ENCODE measurements at regions not wholly inside any gene's neighbourhood (a gene's known extent, or its start where the extent isn't known, plus 50 kb on each side); places are given as distances from the start of the nearest gene placed in this dataset.

GRCh38 chr18:67926929-67927864, 410.7 kb upstream of the DSEL start:
- no peak for DNase-seq
- no TSS peak for BruUV-seq (replicated peaks)
- intact Hi-C loops (cut with micrococcal nuclease; ENCODE audit: unreplicated experiment) = no loop called here

GRCh38 chr18:67924656-67925055, 408.1 kb upstream of the DSEL start:
- no peak for DNase-seq
- Mint-ChIP-seq H3K4me3 (ENCODE audit: low read depth, unreplicated experiment) (no peak overlapping the region), H3K27ac (ENCODE audit: unreplicated experiment) (no peak overlapping the region), H3K9me3 (ENCODE audit: low read depth, unreplicated experiment) (peaks cover 2% of the 10 kb centered on the region), H3K4me1 (ENCODE audit: low read depth, unreplicated experiment) (no peaks in the 10 kb centered on the region), H3K27me3 (ENCODE audit: unreplicated experiment) (no peaks in the 10 kb centered on the region), H3K36me3 (ENCODE audit: insufficient read depth, unreplicated experiment) (no peaks in the 10 kb centered on the region)
- CTCF ChIA-PET = no interaction called here
- TF ChIP-seq CTCF (IDR thresholded peaks at IDR 0.05; ENCODE audit: unreplicated experiment) = no peak
- BruUV-seq (replicated peaks) = no TSS peak
- intact Hi-C loops (cut with micrococcal nuclease; ENCODE audit: unreplicated experiment) = no loop called here

More at GRCh38 chr18:67926929-67927864, 410.7 kb upstream of the DSEL start:
- Mint-ChIP-seq H3K27me3 (ENCODE audit: unreplicated experiment) (no peaks in the 10 kb centered on the region), H3K9me3 (ENCODE audit: low read depth, unreplicated experiment) (no peaks in the 10 kb centered on the region), H3K4me1 (ENCODE audit: low read depth, unreplicated experiment) (no peaks in the 10 kb centered on the region), H3K27ac (ENCODE audit: unreplicated experiment) (no peak overlapping the region), H3K36me3 (ENCODE audit: insufficient read depth, unreplicated experiment) (no peaks in the 10 kb centered on the region), H3K4me3 (ENCODE audit: low read depth, unreplicated experiment) (no peak overlapping the region)
- CTCF ChIA-PET = no interaction called here
- no peak for TF ChIP-seq CTCF (IDR thresholded peaks at IDR 0.05; ENCODE audit: unreplicated experiment)

GRCh38 chr18:67919316-67919715, 402.8 kb upstream of the DSEL start:
- H3K4me1 Mint-ChIP-seq (ENCODE audit: low read depth, unreplicated experiment) = no peaks in the 10 kb centered on the region
- TF ChIP-seq CTCF (IDR thresholded peaks at IDR 0.05; ENCODE audit: unreplicated experiment) = no peak
- H3K27ac Mint-ChIP-seq (ENCODE audit: unreplicated experiment) = no peak overlapping the region
- no peak overlapping the region for H3K4me3 Mint-ChIP-seq (ENCODE audit: low read depth, unreplicated experiment)
- peaks cover 2% of the 10 kb centered on the region for H3K9me3 Mint-ChIP-seq (ENCODE audit: low read depth, unreplicated experiment)
- intact Hi-C loops (cut with micrococcal nuclease; ENCODE audit: unreplicated experiment) = no loop called here
- no peaks in the 10 kb centered on the region for H3K36me3 Mint-ChIP-seq (ENCODE audit: insufficient read depth, unreplicated experiment)
- DNase-seq = no peak
- no TSS peak for BruUV-seq (replicated peaks)
- H3K27me3 Mint-ChIP-seq (ENCODE audit: unreplicated experiment) = no peaks in the 10 kb centered on the region
- CTCF ChIA-PET = no interaction called here

- intact Hi-C loops (cut with micrococcal nuclease; ENCODE audit: unreplicated experiment) = no loop called here
- TF ChIP-seq CTCF (IDR thresholded peaks at IDR 0.05; ENCODE audit: unreplicated experiment) = no peak
- CTCF ChIA-PET = no interaction called here
- H3K27ac Mint-ChIP-seq (ENCODE audit: unreplicated experiment) = no peak overlapping the region
- no peak overlapping the region for H3K4me3 Mint-ChIP-seq (ENCODE audit: low read depth, unreplicated experiment)
- no peak for DNase-seq
- no TSS peak for BruUV-seq (replicated peaks)
- H3K36me3 Mint-ChIP-seq (ENCODE audit: insufficient read depth, unreplicated experiment) = no peaks in the 10 kb centered on the region
- H3K27me3 Mint-ChIP-seq (ENCODE audit: unreplicated experiment) = no peaks in the 10 kb centered on the region
- no peaks in the 10 kb centered on the region for H3K4me1 Mint-ChIP-seq (ENCODE audit: low read depth, unreplicated experiment)
- H3K9me3 Mint-ChIP-seq (ENCODE audit: low read depth, unreplicated experiment) = peaks cover 2% of the 10 kb centered on the region
These were observed 399.6 kb upstream of the DSEL start for GRCh38 chr18:67916097-67916496.
